ENCODE measurements at regions not wholly inside any gene's neighbourhood (a gene's known extent, or its start where the extent isn't known, plus 50 kb on each side); places are given as distances from the start of the nearest gene placed in this dataset.

GRCh38 chr12:9406564-9407424 lies 198.6 kb upstream of the PZP start:
- H3K4me3 ChIP-seq (ENCODE audit: insufficient read depth, low read length) = no peak overlapping the region
- H3K27me3 ChIP-seq (ENCODE audit: insufficient read depth, low read length) = no peaks in the 10 kb centered on the region
- H4K20me1 ChIP-seq (ENCODE audit: insufficient read depth, low read length) = no peaks in the 10 kb centered on the region
- no peak overlapping the region for H3K27ac ChIP-seq (ENCODE audit: low read depth, low read length)
- DNase-seq (ENCODE audit: insufficient read length, low spot score, missing footprints) = no peak
- H3K4me2 ChIP-seq (ENCODE audit: insufficient read depth, low read length) = no peak overlapping the region
- H3K36me3 ChIP-seq (ENCODE audit: insufficient read depth, low read length) = no peaks in the 10 kb centered on the region
- H3K4me1 ChIP-seq (ENCODE audit: insufficient read depth, low read length) = no peaks in the 10 kb centered on the region
- H2AFZ ChIP-seq (ENCODE audit: low read length) = no peak overlapping the region
- no peaks in the 10 kb centered on the region for H3K79me2 ChIP-seq (ENCODE audit: insufficient read depth, low read length)
- no peaks in the 10 kb centered on the region for H3K9me3 ChIP-seq (ENCODE audit: low read depth, low read length)
- TF ChIP-seq CTCF (IDR thresholded peaks at IDR 0.05; ENCODE audit: extremely low read depth, low read depth, low read length) = no peak

GRCh38 chr12:9405886-9406563 lies 197.8 kb upstream of the PZP start:
- Histone ChIP-seq H3K4me3 (ENCODE audit: insufficient read depth, low read length) (no peak overlapping the region), H3K4me2 (ENCODE audit: insufficient read depth, low read length) (no peak overlapping the region), H3K79me2 (ENCODE audit: insufficient read depth, low read length) (no peaks in the 10 kb centered on the region), H4K20me1 (ENCODE audit: insufficient read depth, low read length) (no peaks in the 10 kb centered on the region), H3K27me3 (ENCODE audit: insufficient read depth, low read length) (no peaks in the 10 kb centered on the region), H3K36me3 (ENCODE audit: insufficient read depth, low read length) (no peaks in the 10 kb centered on the region), H3K27ac (ENCODE audit: low read depth, low read length) (no peak overlapping the region), H2AFZ (ENCODE audit: low read length) (no peak overlapping the region), H3K9me3 (ENCODE audit: low read depth, low read length) (no peaks in the 10 kb centered on the region), H3K4me1 (ENCODE audit: insufficient read depth, low read length) (no peaks in the 10 kb centered on the region)
- no peak for TF ChIP-seq CTCF (IDR thresholded peaks at IDR 0.05; ENCODE audit: extremely low read depth, low read depth, low read length)
- no peak for DNase-seq (ENCODE audit: insufficient read length, low spot score, missing footprints)

GRCh38 chr12:9404469-9405260 lies 196.5 kb upstream of the PZP start:
- no peak for TF ChIP-seq CTCF (IDR thresholded peaks at IDR 0.05; ENCODE audit: extremely low read depth, low read depth, low read length)
- H3K27ac ChIP-seq (ENCODE audit: low read depth, low read length) = no peak overlapping the region
- H2AFZ ChIP-seq (ENCODE audit: low read length) = no peak overlapping the region
- H3K79me2 ChIP-seq (ENCODE audit: insufficient read depth, low read length) = no peaks in the 10 kb centered on the region
- no peak overlapping the region for H3K4me2 ChIP-seq (ENCODE audit: insufficient read depth, low read length)
- no peaks in the 10 kb centered on the region for H3K9me3 ChIP-seq (ENCODE audit: low read depth, low read length)
- H3K36me3 ChIP-seq (ENCODE audit: insufficient read depth, low read length) = no peaks in the 10 kb centered on the region
- H4K20me1 ChIP-seq (ENCODE audit: insufficient read depth, low read length) = no peaks in the 10 kb centered on the region
- no peak for DNase-seq (ENCODE audit: insufficient read length, low spot score, missing footprints)
- no peaks in the 10 kb centered on the region for H3K27me3 ChIP-seq (ENCODE audit: insufficient read depth, low read length)
- no peak overlapping the region for H3K4me3 ChIP-seq (ENCODE audit: insufficient read depth, low read length)
- no peaks in the 10 kb centered on the region for H3K4me1 ChIP-seq (ENCODE audit: insufficient read depth, low read length)

Data from osteoblast (primary cell).